Mesenchymal stem cell (in vitro differentiated cells and primary cell): ENCODE measurements at regions not wholly inside any gene's neighbourhood (a gene's known extent, or its start where the extent isn't known, plus 50 kb on each side); places are given as distances from the start of the nearest gene placed in this dataset.

Experiments
- DNase-seq: peaks from one replicate; pipeline ENCODE4 v3.0.0-alpha.2; 2013
- H2AFZ ChIP-seq: one replicate; pipeline ENCODE4 v1.6.1; 2013; ENCODE audit warnings: low read depth, mild to moderate bottlenecking, control low read depth, inconsistent platforms, low read length, moderate library complexity
- H2AK5ac ChIP-seq: 2 replicates; pipeline ENCODE4 v1.6.1; 2013; ENCODE audit warnings: low read length, moderate library complexity, mild to moderate bottlenecking, inconsistent platforms; ENCODE audit not compliant: severe bottlenecking
- H2BK120ac ChIP-seq: one replicate; pipeline ENCODE4 v1.6.1; 2013; ENCODE audit warnings: low read depth, mild to moderate bottlenecking, inconsistent platforms, low read length, moderate library complexity
- H2BK12ac ChIP-seq, 2 experiments: one replicate each; pipeline ENCODE4 v1.6.1; 2013; ENCODE audit warnings: inconsistent platforms in 2 of 2, low read length in 2 of 2, mild to moderate bottlenecking in 2 of 2, moderate library complexity in 2 of 2, control low read depth in 1 of 2
- H2BK15ac ChIP-seq: one replicate; pipeline ENCODE4 v1.6.1; 2013; ENCODE audit warnings: mild to moderate bottlenecking, low read depth, inconsistent platforms; ENCODE audit not compliant: poor library complexity, severe bottlenecking
- H2BK5ac ChIP-seq: 2 replicates; pipeline ENCODE4 v1.6.1; 2013; ENCODE audit warnings: low read depth, mild to moderate bottlenecking, low read length, control low read depth, inconsistent platforms; ENCODE audit not compliant: poor library complexity, severe bottlenecking
- H3K14ac ChIP-seq, 2 experiments: one replicate each; pipeline ENCODE4 v1.6.1; 2013; ENCODE audit warnings: inconsistent platforms in 2 of 2, low read length in 2 of 2, control low read depth in 1 of 2, mild to moderate bottlenecking in 1 of 2, moderate library complexity in 1 of 2
- H3K18ac ChIP-seq, 2 experiments: one replicate each; pipeline ENCODE4 v1.6.1; 2013; ENCODE audit warnings: inconsistent platforms in 2 of 2, low read length in 2 of 2, control low read depth in 1 of 2, low read depth in 1 of 2, mild to moderate bottlenecking in 1 of 2
- H3K23ac ChIP-seq, 2 experiments: one replicate each; pipeline ENCODE4 v1.6.1; 2013; ENCODE audit warnings: inconsistent platforms in 2 of 2, low read length in 2 of 2, mild to moderate bottlenecking in 2 of 2, moderate library complexity in 2 of 2, control low read depth in 1 of 2
- H3K27ac ChIP-seq: 2 replicates; pipeline ENCODE4 v1.5.1; 2013; ENCODE audit warnings: mild to moderate bottlenecking, moderate library complexity, low read length, control low read depth, inconsistent platforms; ENCODE audit not compliant: poor library complexity, severe bottlenecking
- H3K27me3 ChIP-seq, 2 experiments: 2 replicates each; pipeline versions ENCODE4 v1.6.1 to v1.7.0; 2013; ENCODE audit warnings: low read length in 2 of 2, mild to moderate bottlenecking in 2 of 2, moderate library complexity in 2 of 2, control low read depth in 1 of 2, inconsistent platforms in 1 of 2; ENCODE audit not compliant: control insufficient read depth in 1 of 2, insufficient read depth in 1 of 2
- H3K36me3 ChIP-seq, 2 experiments: 2 replicates each; pipeline versions ENCODE4 v1.6.1 to v1.7.0; 2013; ENCODE audit warnings: low read length in 2 of 2, control low read depth in 1 of 2, inconsistent platforms in 1 of 2, low read depth in 1 of 2, mild to moderate bottlenecking in 1 of 2; ENCODE audit not compliant: insufficient read depth in 2 of 2, control insufficient read depth in 1 of 2
- H3K4ac ChIP-seq, 2 experiments: one replicate each; pipeline ENCODE4 v1.6.1; 2013; ENCODE audit warnings: inconsistent platforms in 2 of 2, low read length in 2 of 2, mild to moderate bottlenecking in 2 of 2, moderate library complexity in 2 of 2, control low read depth in 1 of 2, low read depth in 1 of 2
- H3K4me1 ChIP-seq: 2 replicates; pipeline ENCODE4 v1.6.1; 2013; ENCODE audit warnings: low read depth, low read length, control low read depth; ENCODE audit not compliant: control insufficient read depth, insufficient read depth
- H3K4me2 ChIP-seq: 2 replicates; pipeline ENCODE4 v1.6.1; 2013; ENCODE audit warnings: low read length, mild to moderate bottlenecking, inconsistent platforms; ENCODE audit not compliant: poor library complexity, severe bottlenecking
- H3K4me3 ChIP-seq, 2 experiments: 2 replicates each; pipeline versions ENCODE4 v1.5.1 to v1.7.0; 2013; ENCODE audit warnings: low read length in 2 of 2, mild to moderate bottlenecking in 2 of 2, control low read depth in 1 of 2, low read depth in 1 of 2; ENCODE audit not compliant: insufficient read depth in 1 of 2
- H3K79me1 ChIP-seq: replicated peaks from 2 replicates; pipeline ENCODE4 v1.6.1; 2013; ENCODE audit warnings: mild to moderate bottlenecking, control low read depth, low read length, inconsistent platforms; ENCODE audit not compliant: poor library complexity, severe bottlenecking
- H3K9ac ChIP-seq: 2 replicates; pipeline ENCODE4 v1.7.0; 2013; ENCODE audit warnings: mild to moderate bottlenecking, low read length, moderate library complexity
- H3K9me3 ChIP-seq: 2 replicates; pipeline ENCODE4 v1.7.0; 2013; ENCODE audit warnings: mild to moderate bottlenecking, low read length; ENCODE audit not compliant: control insufficient read depth
- H4K8ac ChIP-seq: one replicate; pipeline ENCODE4 v1.6.1; 2013; ENCODE audit warnings: inconsistent platforms, mild to moderate bottlenecking, low read length, moderate library complexity
- H4K91ac ChIP-seq: one replicate; pipeline ENCODE4 v1.6.1; 2013; ENCODE audit warnings: mild to moderate bottlenecking, low read length, inconsistent platforms
- WGBS: methylation state at CpG from one replicate; pipeline ENCODE4 v1.1.7; 2013; ENCODE audit warnings: mixed read lengths; 5-methylcytosine and 5-hydroxymethylcytosine counted together

- Histone ChIP-seq H3K27ac (no peak overlapping the region), H2BK120ac (no peak overlapping the region), H3K4ac (no peak overlapping the region), H3K9me3 (peaks cover 6% of the 10 kb centered on the region), H2AFZ (no peak overlapping the region), H3K79me1 (no peaks in the 10 kb centered on the region), H3K9ac (no peak overlapping the region), H2AK5ac (no peak overlapping the region), H2BK5ac (no peak overlapping the region), H2BK12ac (no peak overlapping the region), H3K18ac (no peak overlapping the region), H3K36me3 (no peaks in the 10 kb centered on the region), H3K27me3 (no peaks in the 10 kb centered on the region), H3K4me2 (no peak overlapping the region), H2BK15ac (no peak overlapping the region), H3K14ac (no peak overlapping the region), H3K4me1 (peaks cover 2% of the 10 kb centered on the region), H4K91ac (no peak overlapping the region), H3K4me3 (no peak overlapping the region), H3K23ac (no peak overlapping the region), H4K8ac (no peak overlapping the region)
- DNase-seq: no peak
- 100% methylated on average over 1 of the region's 2 CpGs for WGBS
Observed at GRCh38 chr1:83015163-83015562, 983.8 kb downstream of the TTLL7 start.

GRCh38 chr1:83012950-83013349 is 986.0 kb downstream of the TTLL7 start:
- Histone ChIP-seq H2AK5ac (no peak overlapping the region), H4K8ac (no peak overlapping the region), H2BK120ac (no peak overlapping the region), H3K9ac (no peak overlapping the region), H2BK5ac (no peak overlapping the region), H3K36me3 (no peaks in the 10 kb centered on the region), H2BK15ac (no peak overlapping the region), H3K4me3 (no peak overlapping the region), H3K27ac (no peak overlapping the region), H4K91ac (no peak overlapping the region), H3K79me1 (no peaks in the 10 kb centered on the region), H3K4me2 (no peak overlapping the region), H3K18ac (no peak overlapping the region), H3K23ac (no peak overlapping the region), H3K14ac (no peak overlapping the region), H3K4ac (no peak overlapping the region), H3K9me3 (no peaks in the 10 kb centered on the region), H3K27me3 (no peaks in the 10 kb centered on the region), H3K4me1 (peaks cover 2% of the 10 kb centered on the region), H2AFZ (no peak overlapping the region), H2BK12ac (no peak overlapping the region)
- DNase-seq: no peak

GRCh38 chr1:83011265-83011664 is 987.7 kb downstream of the TTLL7 start:
- Histone ChIP-seq H2BK120ac (no peak overlapping the region), H3K36me3 (no peaks in the 10 kb centered on the region), H3K4me3 (no peak overlapping the region), H2BK15ac (no peak overlapping the region), H2BK5ac (peak overlapping the region; percentile 49), H3K4me2 (no peak overlapping the region), H2AK5ac (no peak overlapping the region), H3K4me1 (peaks cover 2% of the 10 kb centered on the region), H3K27ac (no peak overlapping the region), H3K27me3 (no peaks in the 10 kb centered on the region), H3K23ac (no peak overlapping the region), H3K79me1 (no peaks in the 10 kb centered on the region), H4K8ac (no peak overlapping the region), H4K91ac (no peak overlapping the region), H3K9ac (no peak overlapping the region), H3K9me3 (no peaks in the 10 kb centered on the region), H3K4ac (no peak overlapping the region), H2AFZ (no peak overlapping the region), H3K18ac (no peak overlapping the region), H3K14ac (no peak overlapping the region), H2BK12ac (no peak overlapping the region)
- no peak for DNase-seq
- WGBS: 88% methylated on average over 1 of the region's 1 CpG

- no peak overlapping the region for H3K4me2 ChIP-seq
- 98% methylated on average over 2 of the region's 3 CpGs for WGBS
Observed at GRCh38 chr1:83006271-83006670, 992.7 kb downstream of the TTLL7 start.

More at GRCh38 chr1:83006271-83006670, 992.7 kb downstream of the TTLL7 start:
- no peak overlapping the region for H2AK5ac ChIP-seq
- peak overlapping the region; percentile 10 for H4K8ac ChIP-seq
- H3K36me3 ChIP-seq: no peaks in the 10 kb centered on the region
- no peaks in the 10 kb centered on the region for H3K27me3 ChIP-seq
- H2BK12ac ChIP-seq: peak overlapping the region; percentile 20 to 40
- H2BK15ac ChIP-seq: peak overlapping the region; percentile 39
- no peak overlapping the region for H3K4me3 ChIP-seq
- H3K4ac ChIP-seq: peak overlapping the region in 1 of 2 experiments; percentile 17
- no peak overlapping the region for H4K91ac ChIP-seq
- H2BK5ac ChIP-seq: no peak overlapping the region
- H3K79me1 ChIP-seq: no peaks in the 10 kb centered on the region
- H3K9ac ChIP-seq: no peak overlapping the region
- no peaks in the 10 kb centered on the region for H3K4me1 ChIP-seq
- no peaks in the 10 kb centered on the region for H3K9me3 ChIP-seq
- H3K23ac ChIP-seq: no peak overlapping the region
- no peak overlapping the region for H3K14ac ChIP-seq
- H3K27ac ChIP-seq: no peak overlapping the region
- no peak for DNase-seq
- peak overlapping the region in 1 of 2 experiments; percentile 23 for H3K18ac ChIP-seq
- H2BK120ac ChIP-seq: no peak overlapping the region
- H2AFZ ChIP-seq: no peak overlapping the region
